HG02884 (cell line): ENCODE measurements at regions not wholly inside any gene's neighbourhood (a gene's known extent, or its start where the extent isn't known, plus 50 kb on each side); places are given as distances from the start of the nearest gene placed in this dataset.
"Not testable (repeated sequence)": the region's sequence is repeated elsewhere in the genome, so short reads cannot be mapped to it uniquely, and the experiment has no call there.

Experiments
- ATAC-seq: cut with Tn5 transposase; IDR thresholded peaks from one replicate; pipeline ENCODE4 v1.9.1; 2021; ENCODE audit warnings: mild to moderate bottlenecking, moderate library complexity; ENCODE audit not compliant: unreplicated experiment

- no peak for ATAC-seq
These were observed 124.1 kb upstream of the SFSWAP start for GRCh38 chr12:131586761-131587160.

- no peak for ATAC-seq
These were observed 123.3 kb upstream of the SFSWAP start for GRCh38 chr12:131587565-131587964.

GRCh38 chr12:131589221-131589897 is 121.5 kb upstream of the SFSWAP start:
- ATAC-seq = no peak

- ATAC-seq = no peak
These were observed 120.9 kb upstream of the SFSWAP start for GRCh38 chr12:131589966-131590365.

GRCh38 chr12:131591136-131591535 is 119.8 kb upstream of the SFSWAP start:
- no peak for ATAC-seq

GRCh38 chr12:131591714-131592709 is 118.9 kb upstream of the SFSWAP start:
- ATAC-seq = no peak

GRCh38 chr12:131592972-131593371 is 117.9 kb upstream of the SFSWAP start:
- ATAC-seq = peak; percentile 98

- no peak for ATAC-seq
These were observed 117.5 kb upstream of the SFSWAP start for GRCh38 chr12:131593406-131593805.

GRCh38 chr12:131596115-131596514 is 114.8 kb upstream of the SFSWAP start:
- no peak for ATAC-seq

- no peak for ATAC-seq
These were observed 113.6 kb upstream of the SFSWAP start for GRCh38 chr12:131597333-131597732.

GRCh38 chr12:131598717-131599116 is 112.2 kb upstream of the SFSWAP start:
- no peak for ATAC-seq

GRCh38 chr12:131599190-131600159 is 111.4 kb upstream of the SFSWAP start:
- ATAC-seq = no peak

- ATAC-seq = no peak
These were observed 110.7 kb upstream of the SFSWAP start for GRCh38 chr12:131600160-131600532.

- not testable (repeated sequence) for ATAC-seq
These were observed 109.4 kb upstream of the SFSWAP start for GRCh38 chr12:131601499-131601898.

- ATAC-seq = no peak
These were observed 107.6 kb upstream of the SFSWAP start for GRCh38 chr12:131603106-131603938.

- ATAC-seq = no peak
These were observed 106.7 kb upstream of the SFSWAP start for GRCh38 chr12:131603939-131604795.

- ATAC-seq = no peak
These were observed 106.0 kb upstream of the SFSWAP start for GRCh38 chr12:131604859-131605258.

GRCh38 chr12:131605304-131605829 is 105.5 kb upstream of the SFSWAP start:
- ATAC-seq = no peak
